ENCODE measurements at regions not wholly inside any gene's neighbourhood (a gene's known extent, or its start where the extent isn't known, plus 50 kb on each side); places are given as distances from the start of the nearest gene placed in this dataset.
A peak's percentile ranks its signal among the peaks of the same experiment; 100 is the strongest.

- Histone ChIP-seq H3K36me3 (no peaks in the 10 kb centered on the region), H3K4me1 (no peaks in the 10 kb centered on the region), H3K9me3 (no peaks in the 10 kb centered on the region), H3K27ac (no peak overlapping the region), H3K27me3 (no peaks in the 10 kb centered on the region), H3K9ac (ENCODE audit: low read depth in 2 of 2, low read length in 2 of 2) (no peak overlapping the region), H3K4me3 (no peak overlapping the region)
- no peak for TF ChIP-seq CTCF (IDR thresholded peaks at IDR 0.05)
- intact Hi-C loops (cut with DNase I): no loop called here
- DNase-seq: no peak
These were observed 102.6 kb upstream of the MLN start for GRCh38 chr6:33906439-33906838.

- Histone ChIP-seq H3K27ac (peak overlapping the region; percentile 1), H3K9me3 (no peaks in the 10 kb centered on the region), H3K36me3 (no peaks in the 10 kb centered on the region), H3K4me3 (no peak overlapping the region), H3K4me1 (no peaks in the 10 kb centered on the region), H3K9ac (ENCODE audit: low read depth in 2 of 2, low read length in 2 of 2) (no peak overlapping the region), H3K27me3 (no peaks in the 10 kb centered on the region)
- no peak for TF ChIP-seq CTCF (IDR thresholded peaks at IDR 0.05)
- intact Hi-C loops (cut with DNase I): no loop called here
- DNase-seq: no peak
These were observed 101.3 kb upstream of the MLN start for GRCh38 chr6:33905071-33905609.

GRCh38 chr6:33904747-33905065, 100.9 kb upstream of the MLN start:
- peak overlapping the region; percentile 1 for H3K27ac ChIP-seq

GRCh38 chr6:33904050-33904746, 100.4 kb upstream of the MLN start:
- H3K27ac ChIP-seq: no peak overlapping the region
- H3K4me1 ChIP-seq: no peaks in the 10 kb centered on the region
- no peak overlapping the region for H3K9ac ChIP-seq (ENCODE audit: low read depth in 2 of 2, low read length in 2 of 2)
- H3K4me3 ChIP-seq: no peak overlapping the region
- H3K27me3 ChIP-seq: no peaks in the 10 kb centered on the region
- H3K9me3 ChIP-seq: no peaks in the 10 kb centered on the region
- no peak for TF ChIP-seq CTCF (IDR thresholded peaks at IDR 0.05)
- intact Hi-C loops (cut with DNase I): no loop called here
- DNase-seq: peak; percentile 50
- no peaks in the 10 kb centered on the region for H3K36me3 ChIP-seq

More at GRCh38 chr6:33904747-33905065, 100.9 kb upstream of the MLN start:
- no peaks in the 10 kb centered on the region for H3K9me3 ChIP-seq
- DNase-seq: no peak
- no peak overlapping the region for H3K4me3 ChIP-seq
- no peaks in the 10 kb centered on the region for H3K36me3 ChIP-seq
- H3K4me1 ChIP-seq: no peaks in the 10 kb centered on the region
- H3K9ac ChIP-seq (ENCODE audit: low read depth in 2 of 2, low read length in 2 of 2): no peak overlapping the region
- intact Hi-C loops (cut with DNase I): no loop called here
- H3K27me3 ChIP-seq: no peaks in the 10 kb centered on the region
- no peak for TF ChIP-seq CTCF (IDR thresholded peaks at IDR 0.05)

GRCh38 chr6:33903579-33903978, 99.8 kb upstream of the MLN start:
- no peak for TF ChIP-seq CTCF (IDR thresholded peaks at IDR 0.05)
- no peak for DNase-seq
- no peak overlapping the region for H3K4me3 ChIP-seq
- intact Hi-C loops (cut with DNase I): no loop called here
- no peaks in the 10 kb centered on the region for H3K27me3 ChIP-seq
- H3K36me3 ChIP-seq: no peaks in the 10 kb centered on the region
- H3K4me1 ChIP-seq: no peaks in the 10 kb centered on the region
- H3K9me3 ChIP-seq: no peaks in the 10 kb centered on the region
- H3K9ac ChIP-seq (ENCODE audit: low read depth in 2 of 2, low read length in 2 of 2): no peak overlapping the region
- no peak overlapping the region for H3K27ac ChIP-seq
